Glomerular endothelial cell (primary cell): ENCODE measurements at regions not wholly inside any gene's neighbourhood (a gene's known extent, or its start where the extent isn't known, plus 50 kb on each side); places are given as distances from the start of the nearest gene placed in this dataset.

Experiments
- DNase-seq: peaks from one replicate; pipeline ENCODE4 v3.0.0-alpha.2; 2011; ENCODE audit warnings: low read depth, low spot score; ENCODE audit errors: extremely low read depth

DNA sequence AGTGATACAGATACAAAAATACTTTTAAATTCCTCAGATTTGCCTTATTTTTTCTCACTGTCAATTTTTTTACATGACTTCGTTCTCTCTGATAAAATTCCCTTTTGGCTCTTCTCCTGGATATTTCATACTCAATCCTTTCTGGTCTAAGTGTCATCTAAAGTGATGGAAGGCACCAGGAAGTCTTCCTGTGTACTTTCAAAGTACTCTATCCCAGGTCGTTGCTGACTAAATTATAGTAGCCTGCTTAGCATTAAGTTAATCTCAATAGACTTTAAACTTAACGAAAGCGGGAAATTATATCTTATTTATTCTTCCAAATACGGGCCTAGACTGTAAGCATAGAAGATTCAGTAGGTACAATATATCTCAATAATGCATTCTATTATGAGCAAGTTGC lies 67.8 kb downstream of the CASP12 start:
- DNase-seq, result no peak

DNA sequence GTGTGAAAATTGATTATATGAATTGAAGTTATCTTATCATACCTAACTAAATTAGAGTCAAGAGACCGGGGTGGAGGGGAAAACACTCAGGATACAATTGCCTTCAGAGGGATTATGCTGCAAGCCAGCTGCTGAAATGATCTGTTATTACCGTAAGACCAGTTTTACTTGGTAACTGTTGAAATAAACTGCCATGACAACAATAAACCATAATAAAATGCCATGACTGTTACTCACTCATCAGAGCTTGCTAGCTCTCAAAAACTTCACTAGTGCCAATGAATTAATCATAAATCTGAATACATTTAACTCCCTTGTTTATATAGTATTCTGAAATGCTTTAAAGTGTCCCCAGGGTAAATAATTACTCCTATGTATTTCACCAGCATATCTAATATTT lies 68.2 kb downstream of the CASP12 start:
- DNase-seq, result no peak

DNA sequence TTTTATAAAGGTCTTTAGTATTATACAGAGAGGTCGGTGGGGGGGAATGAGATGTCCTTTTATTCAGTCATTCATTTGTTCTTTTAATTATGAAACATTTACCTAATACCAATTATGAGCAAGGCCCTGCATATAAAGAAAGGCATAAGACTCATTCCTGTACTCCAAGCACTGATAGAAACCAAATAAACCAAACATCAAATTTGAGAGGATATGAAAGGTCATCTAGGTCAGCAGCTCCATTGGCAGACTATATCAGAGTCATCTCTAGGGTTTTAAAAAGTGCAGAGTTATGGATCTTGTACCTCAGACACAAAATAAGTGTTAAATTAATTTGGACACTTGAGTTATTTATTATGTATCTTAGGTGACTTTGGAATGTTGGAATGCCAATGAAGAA lies 71.5 kb downstream of the CASP12 start:
- no peak for DNase-seq

DNA sequence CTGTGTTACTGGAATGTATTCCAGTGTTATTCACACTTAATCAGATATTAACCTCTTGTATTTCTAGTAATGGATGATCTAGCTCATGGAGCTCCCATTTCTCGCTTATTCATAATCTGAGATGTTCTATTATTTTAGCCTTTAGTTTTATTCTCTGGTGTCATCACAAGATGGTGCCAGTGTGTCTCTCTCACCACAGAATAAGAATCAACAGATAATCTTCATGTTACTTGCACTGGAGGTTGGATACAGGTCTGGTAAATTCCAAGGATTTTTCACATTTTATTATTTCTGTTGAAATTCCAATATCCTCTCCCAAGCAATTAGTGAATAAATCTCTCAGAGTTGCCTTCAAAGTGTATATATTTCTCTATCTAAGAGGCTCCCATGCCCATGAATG lies 74.6 kb downstream of the CASP12 start:
- DNase-seq, result no peak

DNA sequence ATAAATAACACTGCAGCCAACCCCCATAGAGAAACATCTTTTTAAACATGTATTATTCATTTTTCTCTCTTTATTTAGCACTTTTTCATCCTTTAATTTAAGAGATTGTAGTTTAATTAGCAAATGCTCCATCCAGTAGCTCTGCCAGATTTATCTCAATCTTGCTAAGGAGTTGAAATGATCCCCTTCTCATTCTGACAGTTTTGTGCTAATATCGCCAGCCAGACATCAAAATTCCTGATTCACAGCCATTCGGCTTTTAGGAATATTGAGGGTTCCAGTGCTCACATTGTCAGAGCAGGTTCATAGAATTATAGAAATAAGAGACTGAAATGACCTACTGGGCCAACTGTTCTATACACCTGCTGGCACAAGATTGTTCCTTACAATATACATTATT lies 77.8 kb downstream of the CASP12 start:
- DNase-seq, result no peak

DNA sequence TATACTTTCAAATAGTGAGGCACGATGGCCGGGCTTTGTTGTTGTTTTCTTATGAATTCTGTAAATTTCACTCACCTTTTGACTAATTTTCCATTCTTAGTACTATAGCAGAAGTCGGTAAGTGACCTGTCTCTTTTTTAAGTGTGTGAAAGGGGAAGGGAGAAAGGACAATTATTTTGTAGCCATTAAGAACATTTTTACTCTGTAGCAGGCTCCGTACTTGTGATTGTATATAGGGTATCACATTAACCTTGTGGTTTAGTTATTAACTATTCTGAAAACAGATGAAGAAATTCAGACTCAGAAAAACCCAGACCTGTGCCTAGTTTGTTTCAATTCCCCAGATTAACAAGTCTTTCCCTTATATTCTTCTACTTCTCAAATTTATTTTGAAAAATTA lies 78.7 kb downstream of the CASP12 start:
- no peak for DNase-seq

DNA sequence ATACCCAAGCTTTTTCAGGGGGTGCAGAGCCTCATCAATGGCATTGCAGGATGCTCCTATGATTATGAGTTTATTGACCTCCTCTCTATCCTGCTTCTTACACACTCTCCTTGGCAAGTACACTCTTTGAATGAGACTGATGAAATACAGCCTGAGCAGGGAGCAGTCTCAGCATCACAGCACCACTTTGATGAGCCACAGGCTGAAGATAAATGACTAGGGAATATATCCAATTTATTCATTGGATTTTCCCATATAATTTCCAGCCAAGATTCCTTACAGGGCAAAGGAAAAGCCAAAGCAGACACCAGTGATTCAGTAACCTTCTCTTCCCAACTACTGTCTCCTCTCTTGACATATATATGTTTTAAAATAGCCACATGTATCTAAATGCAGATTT lies 79.2 kb downstream of the CASP12 start:
- no peak for DNase-seq

DNA sequence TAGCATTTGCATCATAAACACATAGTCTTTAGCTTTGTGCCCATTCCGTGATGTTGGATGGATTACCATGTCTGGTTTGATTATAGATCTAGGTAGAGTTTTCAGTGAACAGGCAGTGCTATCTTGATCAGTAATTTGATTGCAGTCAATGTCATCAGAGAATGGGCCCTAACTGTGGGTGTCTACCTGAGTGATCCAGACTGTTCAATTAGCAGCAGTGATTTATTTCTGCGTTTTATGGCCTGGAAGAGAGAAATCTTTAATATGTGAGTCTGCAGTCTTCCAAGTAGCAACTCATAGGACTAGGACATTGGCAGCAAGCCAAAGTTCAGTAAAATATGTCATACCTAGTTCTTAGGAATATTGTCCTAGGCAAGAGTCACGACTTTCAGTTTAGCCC lies 80.3 kb downstream of the CASP12 start:
- no peak for DNase-seq

DNA sequence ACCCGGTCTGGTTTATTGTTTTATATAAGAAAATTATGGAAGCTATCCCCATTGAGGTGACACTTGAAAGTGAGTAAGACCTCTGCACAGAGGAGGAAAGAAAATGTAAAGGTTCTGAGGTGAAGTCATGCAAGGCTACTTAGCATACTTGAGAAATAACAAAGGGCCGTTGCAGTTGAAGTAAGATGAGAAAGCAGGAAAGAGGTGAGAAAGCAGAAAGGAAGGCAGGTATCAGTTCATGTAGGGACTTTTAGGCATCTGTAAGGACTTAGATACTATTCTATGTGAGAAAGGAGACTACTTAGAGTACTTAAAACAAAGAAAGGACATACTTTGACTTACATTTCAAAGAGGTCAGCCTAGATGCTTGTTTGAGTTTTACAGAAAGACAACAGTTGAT lies 84.7 kb downstream of the CASP12 start:
- no peak for DNase-seq

DNA sequence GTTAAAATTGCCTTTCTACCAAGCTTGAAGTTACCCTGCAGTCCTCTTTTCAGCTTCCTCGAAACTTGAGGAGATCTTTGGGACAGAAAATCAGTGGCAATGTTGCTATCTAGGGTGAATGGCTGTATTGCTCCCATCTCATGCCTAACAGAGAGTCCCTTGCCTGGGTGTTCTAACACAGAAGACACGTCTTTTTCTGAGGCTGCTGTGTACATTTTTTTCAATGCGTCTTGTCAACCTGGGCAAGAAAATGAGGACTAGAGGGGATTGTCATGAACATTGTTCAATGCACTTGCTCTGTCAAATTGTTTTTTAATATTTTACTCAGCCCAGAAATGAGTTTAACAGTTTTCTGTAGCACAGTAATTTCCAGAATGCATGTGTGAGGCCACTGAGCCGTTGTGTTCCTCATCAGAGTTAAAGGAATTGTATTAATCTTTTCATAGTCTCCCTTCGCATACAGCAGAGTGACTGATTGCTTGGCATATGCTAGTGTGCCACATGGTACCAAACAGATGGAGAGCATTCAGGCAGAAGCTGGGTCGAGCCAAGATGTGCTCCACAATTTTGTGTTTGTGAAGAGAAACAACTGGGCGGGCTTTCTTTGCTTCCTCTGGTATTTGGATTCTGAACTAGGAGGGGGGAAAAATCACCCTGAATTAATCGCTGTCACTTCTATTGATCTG lies 86.0 kb downstream of the CASP12 start:
- DNase-seq, result no peak

DNA sequence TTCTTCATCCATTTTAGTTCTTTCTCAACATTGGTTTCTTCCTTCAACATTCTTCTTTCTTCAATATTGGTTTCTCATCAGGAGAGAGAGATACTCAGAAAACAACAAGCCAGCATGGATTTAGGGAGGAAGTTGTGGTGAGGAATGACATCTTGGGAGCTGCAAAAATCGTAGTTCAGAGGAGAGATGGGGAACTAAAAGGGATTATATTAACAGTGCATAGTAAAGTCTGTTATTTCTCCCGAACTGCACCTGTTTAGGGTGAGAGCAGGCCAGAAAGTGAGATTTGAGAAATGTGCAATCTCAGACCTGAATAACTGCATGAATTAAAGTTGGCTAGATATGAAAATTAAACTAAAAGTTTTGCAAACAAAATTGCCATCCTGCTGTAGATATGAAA lies 94.5 kb downstream of the CASP12 start:
- no peak for DNase-seq

DNA sequence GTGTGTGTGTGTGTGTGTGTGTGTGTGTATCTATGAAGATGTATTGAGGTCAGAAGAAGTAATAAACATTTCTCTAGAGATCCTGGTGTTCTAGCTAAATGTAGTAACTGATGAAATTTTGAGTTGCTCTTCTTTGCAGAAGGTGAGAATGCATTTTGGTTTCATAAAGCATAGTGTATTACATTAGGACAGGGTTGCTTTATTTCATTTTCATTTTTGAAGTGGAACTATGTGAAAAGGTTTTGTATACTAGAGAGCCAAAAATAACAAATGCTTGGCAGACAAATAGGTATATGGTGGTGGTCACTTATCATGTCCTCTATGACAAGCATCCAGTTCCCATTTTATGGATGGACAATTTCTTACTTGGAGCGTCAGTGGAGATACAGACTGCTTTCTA lies 99.0 kb downstream of the CASP12 start:
- no peak for DNase-seq

DNA sequence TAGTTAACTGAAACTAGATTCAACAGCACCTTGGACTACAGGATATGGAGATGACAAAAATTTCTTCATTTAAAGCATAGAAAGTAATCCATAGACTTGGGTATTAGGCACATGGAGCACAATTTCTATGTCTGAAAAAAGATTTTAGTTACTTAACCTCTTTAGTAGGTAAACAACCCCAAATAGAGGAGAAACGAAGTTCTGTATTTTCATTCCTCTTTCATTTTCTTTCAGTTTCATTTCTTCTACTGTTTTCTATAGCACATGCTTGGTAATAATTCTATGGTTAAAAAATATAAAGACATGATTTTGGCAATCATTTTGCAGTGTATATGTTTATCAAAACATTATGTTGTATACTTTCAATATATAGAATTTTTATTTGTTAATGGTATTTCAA lies 99.5 kb downstream of the CASP12 start:
- no peak for DNase-seq

DNA sequence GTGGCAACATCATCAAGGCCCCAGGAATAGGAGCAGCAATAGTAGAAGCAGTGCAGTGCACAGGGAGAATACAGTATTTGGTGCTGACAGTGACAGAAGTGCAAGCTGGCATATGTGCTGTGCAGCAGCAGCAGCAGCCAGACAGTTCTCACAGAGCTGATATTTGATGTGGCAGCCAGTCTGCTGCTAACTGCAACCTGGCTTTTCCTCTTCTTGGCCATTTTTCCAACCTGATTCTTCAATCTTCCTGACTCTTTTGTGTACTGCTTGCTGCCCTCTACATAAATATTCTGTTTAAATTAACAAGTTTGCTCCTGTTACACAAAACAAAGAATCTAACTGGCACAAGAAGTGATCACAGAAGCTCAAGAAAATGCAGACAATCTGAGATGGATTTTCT lies 102.0 kb downstream of the CASP12 start:
- DNase-seq, result no peak

DNA sequence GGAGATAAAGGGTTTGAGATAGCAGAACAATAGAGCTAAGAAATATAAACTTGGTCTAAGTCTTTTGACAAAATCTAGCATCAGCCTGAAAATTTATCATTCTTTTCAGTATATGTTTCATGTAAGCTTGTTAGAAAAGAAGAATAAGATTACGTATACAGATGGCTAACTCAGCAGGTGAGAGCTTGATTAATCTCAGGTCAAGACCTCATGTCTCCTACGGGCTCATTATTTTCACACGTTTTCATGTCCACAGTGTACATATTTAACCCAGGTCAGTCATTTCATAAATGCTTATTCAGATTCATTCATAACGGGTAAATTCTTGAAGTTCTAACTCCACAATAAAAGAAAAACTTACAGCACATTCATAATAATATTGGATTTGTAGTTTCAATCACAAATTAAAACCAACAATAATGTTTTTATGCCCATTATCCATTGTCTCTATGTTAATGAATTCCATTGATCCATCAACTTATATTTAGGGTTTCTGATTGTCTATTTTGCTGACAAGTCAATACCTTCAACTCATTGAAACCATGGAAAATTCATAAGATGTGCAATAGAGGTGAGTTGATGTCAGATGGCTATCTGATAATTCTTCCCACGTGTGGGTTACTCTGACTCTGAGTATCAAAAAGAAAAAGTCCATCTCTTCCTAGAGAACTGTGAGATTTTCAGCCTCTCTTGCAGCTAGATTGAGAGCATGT lies 102.6 kb downstream of the CASP12 start:
- no peak for DNase-seq

DNA sequence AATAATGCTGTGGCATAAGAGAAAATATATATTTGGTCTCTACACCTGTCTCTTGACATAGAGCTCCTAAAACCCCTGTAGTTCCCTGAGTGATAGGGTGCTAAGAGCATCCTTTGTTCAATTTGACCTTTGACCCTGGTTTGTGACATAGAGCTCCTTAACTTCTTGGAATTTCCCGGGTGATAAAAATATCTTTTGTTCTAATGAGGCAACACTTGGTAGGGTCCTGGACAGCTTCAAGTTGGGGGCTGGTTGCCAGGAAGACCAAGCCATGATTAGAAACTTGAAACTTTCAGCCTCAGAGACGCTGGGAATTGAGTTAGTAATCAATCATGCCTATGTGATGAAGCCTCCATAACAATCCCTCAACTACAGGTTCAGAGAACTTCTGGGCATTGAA lies 105.4 kb downstream of the CASP12 start:
- DNase-seq, result no peak

DNA sequence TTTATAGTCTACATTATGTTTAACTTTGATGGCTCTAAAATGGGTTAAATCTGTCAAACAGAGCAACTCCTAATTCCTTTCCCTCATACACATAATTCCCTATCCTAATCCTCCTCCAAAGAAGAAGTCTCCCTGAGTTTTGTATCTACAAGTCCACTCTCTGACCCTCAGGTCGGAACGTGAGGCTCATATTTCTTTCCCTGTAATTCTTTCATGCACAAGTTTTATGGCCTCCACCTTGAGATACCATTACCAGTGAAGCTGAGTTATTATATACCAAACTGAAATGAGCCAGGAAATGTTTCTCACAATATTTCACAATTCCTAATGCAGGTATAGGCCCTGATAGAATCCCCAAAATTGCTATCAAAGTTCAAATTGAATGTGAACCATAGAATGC lies 106.4 kb downstream of the CASP12 start:
- DNase-seq, result no peak

DNA sequence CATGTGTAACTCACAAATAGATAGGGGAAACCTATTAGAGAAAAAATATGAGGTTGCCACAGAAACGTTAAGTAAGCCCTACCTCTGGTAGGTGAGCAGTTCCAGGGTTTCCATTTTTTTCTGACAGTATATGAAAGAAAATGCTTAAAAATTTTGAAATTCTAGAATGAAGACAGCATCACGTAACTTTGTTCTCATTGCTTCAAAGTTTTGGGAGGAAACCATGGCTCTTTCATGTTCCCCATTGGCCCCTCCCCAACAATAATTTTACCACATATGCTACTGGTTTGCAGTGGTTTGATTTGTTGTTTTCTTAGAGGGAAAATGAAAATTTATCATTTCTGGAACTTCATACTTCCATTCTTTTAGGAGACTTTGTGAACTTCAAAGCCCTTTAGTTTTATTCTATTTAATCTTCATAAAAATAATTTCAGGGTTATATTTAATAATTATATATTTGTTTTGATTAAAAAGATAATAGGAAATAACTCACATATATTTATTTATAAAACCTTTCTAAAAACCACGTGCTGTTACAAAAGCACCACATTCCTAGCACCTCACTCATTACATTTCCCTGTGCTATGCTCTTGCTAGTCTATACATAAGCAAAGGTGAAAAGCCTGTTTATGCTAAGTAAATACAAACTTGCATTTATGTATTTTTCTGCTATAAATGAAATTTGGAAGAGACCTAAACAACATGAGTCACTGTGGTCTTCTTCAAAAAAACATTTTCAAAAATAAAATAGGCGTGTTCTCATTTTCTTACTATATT lies 113.4 kb downstream of the CASP12 start:
- no peak for DNase-seq

DNA sequence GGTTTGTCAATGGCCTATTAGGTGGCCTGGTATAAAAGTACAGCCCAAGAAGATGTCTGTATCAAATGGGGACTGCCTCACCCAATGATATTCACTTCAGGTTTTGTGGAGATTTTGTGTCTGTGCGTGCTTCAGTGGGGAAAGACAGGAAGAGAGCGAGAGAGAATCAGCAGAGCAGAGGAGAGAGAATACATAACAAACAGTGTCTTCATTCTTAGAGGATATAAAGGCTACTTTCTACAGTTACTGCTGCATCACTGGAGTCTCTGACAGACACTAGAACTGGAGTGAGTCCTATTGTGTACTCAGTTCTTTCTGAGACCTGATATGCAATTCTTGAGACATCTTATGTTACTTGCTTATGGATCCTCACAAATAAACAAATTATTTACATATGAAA lies 115.0 kb downstream of the CASP12 start:
- no peak for DNase-seq

DNA sequence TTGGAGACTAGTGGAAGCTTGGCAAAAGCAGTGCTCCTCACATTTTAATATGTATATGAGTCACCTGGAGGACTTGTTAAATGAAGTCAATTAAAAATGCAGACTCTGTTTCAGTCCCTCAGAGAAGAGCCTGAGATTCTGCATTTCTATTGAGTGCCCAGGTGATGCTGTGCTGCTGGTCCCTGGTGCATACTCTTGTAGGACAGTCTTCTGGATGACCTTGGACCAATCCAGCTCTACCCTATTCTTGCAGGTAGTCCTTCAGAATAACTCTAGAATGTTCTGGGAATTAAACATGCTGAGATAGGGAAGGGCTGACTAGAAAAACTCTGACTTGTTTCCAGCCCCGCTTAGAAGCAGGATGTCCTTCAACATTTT lies 115.9 kb downstream of the CASP12 start:
- no peak for DNase-seq

DNA sequence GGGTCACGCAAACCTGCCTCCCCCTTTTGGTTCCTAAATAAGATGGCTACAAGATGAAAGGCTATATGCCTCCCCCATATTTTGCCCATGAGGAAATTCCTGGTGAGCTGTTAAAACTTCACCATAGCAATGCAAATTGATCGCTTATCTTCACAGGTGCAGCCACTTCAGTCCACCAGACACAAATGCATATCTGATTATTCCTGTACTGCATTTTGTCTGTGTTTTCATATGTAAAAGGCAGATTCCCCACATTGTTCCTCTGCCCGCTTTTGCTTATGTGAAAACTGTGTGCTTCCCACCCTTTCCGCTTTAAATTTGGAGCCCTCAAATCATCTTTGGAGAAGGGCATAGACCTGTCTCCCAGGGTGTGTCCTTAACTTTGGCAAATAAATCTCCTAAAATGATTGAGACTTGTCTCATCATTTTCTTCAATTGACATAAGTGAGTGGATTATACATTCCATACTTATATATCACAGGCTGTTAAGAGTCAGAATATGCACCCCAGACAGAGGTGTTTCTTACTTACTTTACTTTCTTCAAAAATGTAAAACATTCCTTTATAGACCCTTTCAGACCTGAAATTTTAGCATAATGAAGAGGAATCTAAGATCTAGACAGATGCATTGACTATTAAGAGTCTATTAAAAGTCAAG lies 116.4 kb downstream of the CASP12 start:
- no peak for DNase-seq

DNA sequence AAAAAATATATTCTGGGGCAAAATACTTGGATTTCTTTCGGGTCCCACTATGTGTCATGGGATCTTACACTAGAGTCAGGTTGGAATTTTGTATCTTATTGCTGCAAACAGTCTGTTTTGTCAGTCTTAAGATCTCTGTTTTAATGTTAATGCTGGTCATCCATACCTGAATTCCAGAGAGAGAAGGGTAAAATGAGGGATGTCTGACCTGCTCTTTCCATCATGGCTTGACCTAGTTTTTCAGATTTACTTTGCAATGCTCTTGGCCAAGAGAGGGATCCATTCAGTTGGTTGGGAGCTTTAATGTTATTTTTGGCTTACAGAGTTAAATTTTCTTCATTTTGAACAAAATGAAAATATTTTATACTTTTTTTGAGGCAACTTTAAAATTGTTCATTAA lies 117.2 kb downstream of the CASP12 start:
- DNase-seq, result no peak
